ENCODE measurements at regions not wholly inside any gene's neighbourhood (a gene's known extent, or its start where the extent isn't known, plus 50 kb on each side); places are given as distances from the start of the nearest gene placed in this dataset.

DNA sequence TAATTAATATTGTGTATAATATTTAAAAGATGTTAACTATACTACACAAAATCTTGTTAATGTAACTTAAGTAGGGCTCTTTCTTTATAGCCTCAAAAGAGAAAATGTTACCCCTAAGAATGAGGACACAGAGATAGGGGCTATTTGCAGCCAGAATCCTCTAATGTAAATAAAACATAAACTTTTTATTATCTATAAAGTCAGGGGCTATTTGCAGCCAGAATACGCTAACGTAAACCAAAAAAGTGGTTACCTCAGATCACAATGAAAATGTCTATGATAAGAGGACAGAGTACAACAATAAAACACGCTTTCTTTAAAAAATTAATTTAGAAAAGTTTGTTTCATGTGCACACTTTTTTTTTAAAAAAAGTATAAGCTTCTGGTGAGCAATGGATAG lies 229.9 kb upstream of the PITX2 start:
- H3K36me3 ChIP-seq (ENCODE audit: control insufficient read depth, insufficient read depth, low read length): no peaks in the 10 kb centered on the region
- no peak overlapping the region for H3K27ac ChIP-seq (ENCODE audit: insufficient read depth, low read length, poor library complexity, severe bottlenecking)
- H3K4me3 ChIP-seq (ENCODE audit: insufficient read depth, low read depth, low read length, poor library complexity, severe bottlenecking): no peak overlapping the region
- no peak for DNase-seq
- H3K4me1 ChIP-seq (ENCODE audit: control insufficient read depth, insufficient read depth, low read length, poor library complexity, severe bottlenecking): no peaks in the 10 kb centered on the region
- H3K27me3 ChIP-seq (replicated peaks; ENCODE audit: control insufficient read depth, insufficient read depth, low read length, poor library complexity, severe bottlenecking): no peaks in the 10 kb centered on the region
- H3K9me3 ChIP-seq (ENCODE audit: control insufficient read depth, low read length): no peaks in the 10 kb centered on the region

DNA sequence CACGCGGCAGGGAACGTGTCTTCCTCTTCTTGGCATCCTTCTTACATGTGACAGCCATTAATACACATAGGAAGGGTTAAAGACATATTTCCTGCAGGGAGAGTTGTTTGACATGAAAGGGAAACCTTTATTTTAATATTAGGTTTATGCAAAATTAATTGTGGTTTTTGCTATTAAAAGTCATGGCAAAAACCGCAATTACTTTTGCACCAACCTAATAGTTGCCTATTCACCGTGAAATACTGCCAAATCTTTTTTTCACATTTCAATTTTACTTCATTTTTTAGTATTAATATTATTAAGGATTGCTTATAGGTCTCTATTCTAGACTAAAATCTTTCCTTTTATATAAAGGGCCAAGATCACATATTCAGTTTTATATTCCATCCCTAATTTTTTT lies 230.4 kb upstream of the PITX2 start:
- no peak for DNase-seq
- H3K36me3 ChIP-seq (ENCODE audit: control insufficient read depth, insufficient read depth, low read length): no peaks in the 10 kb centered on the region
- H3K27me3 ChIP-seq (replicated peaks; ENCODE audit: control insufficient read depth, insufficient read depth, low read length, poor library complexity, severe bottlenecking): no peaks in the 10 kb centered on the region
- no peak overlapping the region for H3K4me3 ChIP-seq (ENCODE audit: insufficient read depth, low read depth, low read length, poor library complexity, severe bottlenecking)
- H3K9me3 ChIP-seq (ENCODE audit: control insufficient read depth, low read length): no peaks in the 10 kb centered on the region
- no peak overlapping the region for H3K27ac ChIP-seq (ENCODE audit: insufficient read depth, low read length, poor library complexity, severe bottlenecking)
- no peaks in the 10 kb centered on the region for H3K4me1 ChIP-seq (ENCODE audit: control insufficient read depth, insufficient read depth, low read length, poor library complexity, severe bottlenecking)

DNA sequence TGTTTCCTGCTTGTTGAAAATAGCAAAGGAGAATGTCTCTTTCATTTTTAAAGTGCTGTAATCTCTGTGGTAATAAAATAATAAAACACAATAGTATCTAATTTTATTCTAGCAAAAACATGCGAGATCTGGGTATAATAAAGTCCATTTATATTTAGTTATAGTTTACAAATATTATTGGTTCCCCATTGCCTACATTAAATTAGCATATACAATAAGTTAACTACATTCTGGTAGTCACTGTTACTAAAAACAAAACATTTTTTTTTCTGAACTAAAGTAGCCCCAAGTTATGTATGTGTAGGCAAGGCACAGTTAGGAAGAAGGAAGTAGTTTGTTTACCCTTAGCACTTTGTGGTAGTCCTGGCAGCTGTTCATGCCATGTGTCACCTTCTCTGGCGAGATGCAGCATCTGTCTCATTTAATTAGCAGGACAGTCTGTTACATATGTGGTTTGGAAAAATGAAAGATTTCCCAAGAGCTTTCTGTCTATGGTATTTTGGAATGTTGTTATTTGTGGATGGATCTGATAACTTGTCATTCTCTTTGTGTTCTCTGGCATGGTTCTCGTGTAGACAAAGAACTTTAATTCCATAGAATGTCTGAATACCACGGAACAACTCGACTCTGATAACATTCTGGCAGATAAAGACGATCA lies 231.3 kb upstream of the PITX2 start:
- H3K27ac ChIP-seq (ENCODE audit: insufficient read depth, low read length, poor library complexity, severe bottlenecking): no peak overlapping the region
- no peaks in the 10 kb centered on the region for H3K9me3 ChIP-seq (ENCODE audit: control insufficient read depth, low read length)
- H3K27me3 ChIP-seq (replicated peaks; ENCODE audit: control insufficient read depth, insufficient read depth, low read length, poor library complexity, severe bottlenecking): no peaks in the 10 kb centered on the region
- H3K4me1 ChIP-seq (ENCODE audit: control insufficient read depth, insufficient read depth, low read length, poor library complexity, severe bottlenecking): no peaks in the 10 kb centered on the region
- no peak overlapping the region for H3K4me3 ChIP-seq (ENCODE audit: insufficient read depth, low read depth, low read length, poor library complexity, severe bottlenecking)
- no peaks in the 10 kb centered on the region for H3K36me3 ChIP-seq (ENCODE audit: control insufficient read depth, insufficient read depth, low read length)
- no peak for DNase-seq

DNA sequence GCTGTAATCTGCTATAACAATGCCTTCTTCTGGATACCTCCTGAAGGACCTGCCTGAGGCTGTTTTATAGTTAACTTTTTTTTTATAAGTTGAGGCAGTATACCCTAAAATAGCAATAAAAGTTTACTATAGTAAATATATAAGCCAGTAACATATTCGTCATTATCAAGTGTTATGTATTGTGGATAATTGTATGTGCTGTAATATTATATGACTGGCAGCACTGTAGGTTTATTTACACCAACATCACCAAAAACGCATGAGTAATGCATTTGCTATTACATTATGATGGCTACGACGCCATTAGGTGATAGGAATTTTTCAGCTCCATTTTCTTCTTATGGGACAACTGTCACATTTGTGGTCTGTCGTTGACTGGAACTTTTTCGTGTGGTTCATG lies 237.2 kb upstream of the PITX2 start:
- H3K4me1 ChIP-seq (ENCODE audit: control insufficient read depth, insufficient read depth, low read length, poor library complexity, severe bottlenecking): no peaks in the 10 kb centered on the region
- no peaks in the 10 kb centered on the region for H3K9me3 ChIP-seq (ENCODE audit: control insufficient read depth, low read length)
- no peak for DNase-seq
- no peak overlapping the region for H3K4me3 ChIP-seq (ENCODE audit: insufficient read depth, low read depth, low read length, poor library complexity, severe bottlenecking)
- no peaks in the 10 kb centered on the region for H3K27me3 ChIP-seq (replicated peaks; ENCODE audit: control insufficient read depth, insufficient read depth, low read length, poor library complexity, severe bottlenecking)
- H3K36me3 ChIP-seq (ENCODE audit: control insufficient read depth, insufficient read depth, low read length): no peaks in the 10 kb centered on the region
- H3K27ac ChIP-seq (ENCODE audit: insufficient read depth, low read length, poor library complexity, severe bottlenecking): no peak overlapping the region

DNA sequence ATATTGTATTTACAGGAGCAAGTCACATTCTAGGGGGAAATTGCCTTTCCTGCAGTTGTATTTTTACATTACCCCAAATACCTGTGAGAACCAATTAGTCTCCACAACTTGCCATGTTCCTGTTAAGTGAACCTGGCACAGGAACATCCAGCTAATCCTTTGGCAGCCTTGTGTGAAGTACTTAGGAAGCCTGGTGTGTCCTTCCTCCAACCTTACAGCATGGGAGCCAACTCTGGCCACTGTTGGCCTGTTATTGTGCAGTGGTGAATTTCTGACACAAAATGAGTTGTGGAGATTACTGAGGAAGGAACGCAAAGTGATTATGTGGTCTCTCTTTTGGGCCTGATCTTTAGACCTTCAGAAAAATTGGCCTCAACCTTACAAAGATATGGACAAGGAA lies 238.0 kb upstream of the PITX2 start:
- Histone ChIP-seq H3K36me3 (ENCODE audit: control insufficient read depth, insufficient read depth, low read length) (no peaks in the 10 kb centered on the region), H3K27me3 (replicated peaks; ENCODE audit: control insufficient read depth, insufficient read depth, low read length, poor library complexity, severe bottlenecking) (no peaks in the 10 kb centered on the region), H3K4me1 (ENCODE audit: control insufficient read depth, insufficient read depth, low read length, poor library complexity, severe bottlenecking) (no peaks in the 10 kb centered on the region), H3K27ac (ENCODE audit: insufficient read depth, low read length, poor library complexity, severe bottlenecking) (no peak overlapping the region), H3K9me3 (ENCODE audit: control insufficient read depth, low read length) (no peaks in the 10 kb centered on the region), H3K4me3 (ENCODE audit: insufficient read depth, low read depth, low read length, poor library complexity, severe bottlenecking) (no peak overlapping the region)
- no peak for DNase-seq

DNA sequence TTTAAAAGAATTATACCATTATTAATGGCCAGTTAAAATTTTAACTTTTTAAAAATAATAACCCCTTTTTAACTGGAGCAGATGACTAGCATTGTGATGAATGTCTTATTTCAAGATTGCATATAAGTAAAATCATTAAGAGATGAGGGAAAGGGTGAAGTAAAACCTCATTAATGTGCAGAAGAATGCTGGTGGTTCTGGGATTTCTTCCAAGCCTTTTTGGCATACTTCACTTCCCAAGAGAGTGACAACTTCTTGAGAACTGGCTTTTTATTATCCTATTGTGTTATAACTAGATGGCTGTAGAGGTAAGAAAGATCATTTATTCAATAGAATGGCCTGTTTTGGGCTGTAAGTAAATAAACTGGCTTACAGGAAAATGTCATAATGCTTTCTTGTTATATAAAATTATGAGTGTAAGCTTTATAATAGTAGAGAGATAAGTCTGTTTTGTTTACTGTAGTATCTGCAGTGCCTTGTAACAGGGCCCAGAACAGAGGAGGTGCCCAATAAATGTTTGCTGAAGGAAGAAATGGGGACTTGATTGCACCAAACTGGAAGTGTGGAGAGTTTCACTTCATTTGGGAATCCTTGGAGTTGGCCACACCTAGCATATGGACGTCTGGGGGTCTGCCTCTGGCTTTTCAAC lies 242.9 kb upstream of the PITX2 start:
- Histone ChIP-seq H3K9me3 (ENCODE audit: control insufficient read depth, low read length) (no peaks in the 10 kb centered on the region), H3K4me1 (ENCODE audit: control insufficient read depth, insufficient read depth, low read length, poor library complexity, severe bottlenecking) (no peaks in the 10 kb centered on the region), H3K27me3 (replicated peaks; ENCODE audit: control insufficient read depth, insufficient read depth, low read length, poor library complexity, severe bottlenecking) (no peaks in the 10 kb centered on the region), H3K27ac (ENCODE audit: insufficient read depth, low read length, poor library complexity, severe bottlenecking) (no peak overlapping the region), H3K36me3 (ENCODE audit: control insufficient read depth, insufficient read depth, low read length) (no peaks in the 10 kb centered on the region), H3K4me3 (ENCODE audit: insufficient read depth, low read depth, low read length, poor library complexity, severe bottlenecking) (no peak overlapping the region)
- no peak for DNase-seq

DNA sequence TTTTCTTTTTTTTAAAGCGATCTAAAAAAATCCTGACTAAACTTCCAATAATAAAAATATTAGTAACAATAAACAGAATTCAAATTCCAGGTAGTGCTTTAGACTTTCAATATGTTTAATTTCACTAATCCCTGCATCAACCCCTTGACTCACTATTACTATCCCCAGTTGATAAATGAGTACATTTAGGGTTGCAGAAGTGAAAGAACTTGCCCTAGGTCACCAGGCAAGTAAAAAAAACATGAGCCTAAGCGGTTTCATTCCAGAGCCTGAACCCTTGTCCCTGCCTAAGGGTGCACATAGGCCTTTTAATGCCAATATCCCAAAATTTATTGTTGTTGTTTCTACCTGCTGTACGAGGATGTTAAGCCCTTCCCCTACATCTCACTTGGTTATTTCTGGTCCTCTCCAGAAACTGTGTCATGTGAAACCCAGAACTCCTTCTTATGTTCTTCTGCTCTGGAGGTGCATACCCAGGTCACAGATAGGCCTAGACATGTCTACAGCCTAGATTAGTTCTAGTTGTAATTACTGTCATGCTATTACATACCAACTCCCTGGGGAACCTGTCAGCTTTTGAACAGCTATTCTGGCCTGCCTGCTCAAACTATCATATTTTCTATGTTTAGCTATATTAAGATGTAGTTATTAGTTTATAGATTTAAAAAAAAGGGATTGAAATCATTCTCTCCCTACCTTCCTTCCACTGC lies 244.5 kb upstream of the PITX2 start:
- Histone ChIP-seq H3K36me3 (ENCODE audit: control insufficient read depth, insufficient read depth, low read length) (no peaks in the 10 kb centered on the region), H3K4me1 (ENCODE audit: control insufficient read depth, insufficient read depth, low read length, poor library complexity, severe bottlenecking) (no peaks in the 10 kb centered on the region), H3K27me3 (replicated peaks; ENCODE audit: control insufficient read depth, insufficient read depth, low read length, poor library complexity, severe bottlenecking) (no peaks in the 10 kb centered on the region), H3K9me3 (ENCODE audit: control insufficient read depth, low read length) (no peaks in the 10 kb centered on the region), H3K4me3 (ENCODE audit: insufficient read depth, low read depth, low read length, poor library complexity, severe bottlenecking) (no peak overlapping the region), H3K27ac (ENCODE audit: insufficient read depth, low read length, poor library complexity, severe bottlenecking) (no peak overlapping the region)
- no peak for DNase-seq

DNA sequence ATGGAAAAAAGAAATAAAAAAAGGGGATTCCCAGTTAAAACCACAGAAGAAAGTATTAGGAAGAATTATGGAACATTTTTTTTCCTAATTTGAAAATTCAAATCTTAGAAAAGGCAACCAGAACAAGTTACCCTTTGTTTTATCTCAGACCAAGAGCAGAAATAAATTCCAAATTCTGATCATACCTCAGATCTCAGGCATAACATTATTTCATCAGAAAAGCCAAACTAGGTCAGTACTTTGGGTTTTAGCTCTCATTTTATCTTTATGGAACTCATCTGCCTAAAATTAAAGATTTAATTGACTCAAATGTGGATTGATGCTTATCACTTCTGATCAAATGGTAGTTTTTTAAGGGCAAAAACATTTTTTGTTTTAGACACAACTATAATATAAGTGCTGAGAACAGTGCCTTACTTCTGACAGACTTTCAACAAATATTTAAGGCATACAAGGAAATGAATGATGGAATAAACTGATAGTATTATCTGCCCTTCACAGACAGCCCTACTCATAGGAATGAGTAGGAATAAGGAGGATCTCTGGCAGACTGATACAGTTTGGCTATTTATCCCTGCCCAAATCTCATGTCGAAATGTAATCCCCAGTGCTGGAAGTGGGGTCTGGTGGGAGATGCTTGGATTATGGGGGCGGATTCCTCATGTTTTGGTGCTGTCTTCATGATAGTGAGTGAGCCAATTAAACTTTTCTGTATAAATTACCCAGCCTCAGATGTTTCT lies 245.3 kb upstream of the PITX2 start:
- H3K27me3 ChIP-seq (replicated peaks; ENCODE audit: control insufficient read depth, insufficient read depth, low read length, poor library complexity, severe bottlenecking): no peaks in the 10 kb centered on the region
- no peaks in the 10 kb centered on the region for H3K4me1 ChIP-seq (ENCODE audit: control insufficient read depth, insufficient read depth, low read length, poor library complexity, severe bottlenecking)
- H3K9me3 ChIP-seq (ENCODE audit: control insufficient read depth, low read length): no peaks in the 10 kb centered on the region
- no peaks in the 10 kb centered on the region for H3K36me3 ChIP-seq (ENCODE audit: control insufficient read depth, insufficient read depth, low read length)
- no peak overlapping the region for H3K4me3 ChIP-seq (ENCODE audit: insufficient read depth, low read depth, low read length, poor library complexity, severe bottlenecking)
- no peak for DNase-seq
- H3K27ac ChIP-seq (ENCODE audit: insufficient read depth, low read length, poor library complexity, severe bottlenecking): no peak overlapping the region

DNA sequence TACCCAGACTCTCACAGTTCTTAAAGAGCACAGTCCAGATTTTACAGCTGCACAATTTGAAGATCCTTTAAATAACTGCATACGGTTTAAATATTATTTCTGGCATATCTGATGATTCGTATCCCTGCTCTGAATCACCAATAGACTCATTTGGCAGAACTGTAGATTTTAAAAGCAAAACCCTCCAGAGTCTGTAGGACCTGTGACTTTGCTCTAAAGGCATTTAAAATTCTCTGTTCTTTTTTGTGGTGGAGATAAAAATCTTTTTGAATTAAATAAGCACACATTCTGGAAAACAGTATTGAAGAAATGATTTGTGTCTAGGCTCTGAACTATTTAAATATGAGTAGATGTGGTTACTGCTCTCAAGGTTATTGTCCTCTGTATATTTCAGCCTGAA lies 246.2 kb upstream of the PITX2 start:
- H3K9me3 ChIP-seq (ENCODE audit: control insufficient read depth, low read length): no peaks in the 10 kb centered on the region
- H3K27ac ChIP-seq (ENCODE audit: insufficient read depth, low read length, poor library complexity, severe bottlenecking): no peak overlapping the region
- no peaks in the 10 kb centered on the region for H3K27me3 ChIP-seq (replicated peaks; ENCODE audit: control insufficient read depth, insufficient read depth, low read length, poor library complexity, severe bottlenecking)
- no peak overlapping the region for H3K4me3 ChIP-seq (ENCODE audit: insufficient read depth, low read depth, low read length, poor library complexity, severe bottlenecking)
- no peaks in the 10 kb centered on the region for H3K36me3 ChIP-seq (ENCODE audit: control insufficient read depth, insufficient read depth, low read length)
- no peak for DNase-seq
- H3K4me1 ChIP-seq (ENCODE audit: control insufficient read depth, insufficient read depth, low read length, poor library complexity, severe bottlenecking): no peaks in the 10 kb centered on the region
